ENCODE measurements at regions not wholly inside any gene's neighbourhood (a gene's known extent, or its start where the extent isn't known, plus 50 kb on each side); places are given as distances from the start of the nearest gene placed in this dataset.

DNA sequence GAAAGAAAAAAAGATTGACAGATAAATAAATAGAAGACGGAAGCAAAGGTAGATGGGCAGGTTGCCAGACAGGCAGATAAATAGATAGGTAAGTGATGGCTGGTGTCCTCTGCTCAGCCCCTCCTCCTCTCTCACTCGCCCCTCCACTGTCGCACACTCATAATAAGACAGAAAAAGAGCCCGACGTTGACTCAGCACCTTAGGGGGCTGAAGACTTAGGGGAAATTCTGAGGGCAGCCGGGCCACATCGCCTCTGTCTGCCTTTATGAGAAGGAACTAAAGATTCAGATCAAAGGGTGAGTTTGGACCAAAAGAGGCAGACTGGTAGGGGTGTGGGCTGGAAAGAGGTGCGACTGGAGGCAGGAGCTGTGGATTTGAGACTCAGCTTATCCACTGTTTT is 158.1 kb upstream of the IGSF21 start:
- TF ChIP-seq POLR2A (IDR thresholded peaks at IDR 0.05; ENCODE audit: low read depth, low read length), result no peak
- no peak for TF ChIP-seq POLR2AphosphoS5 (IDR thresholded peaks at IDR 0.05; ENCODE audit: low read depth, low read length)
- TF ChIP-seq TAF1 (IDR thresholded peaks at IDR 0.05; ENCODE audit: low read depth, low read length), result no peak
